ENCODE measurements at regions not wholly inside any gene's neighbourhood (a gene's known extent, or its start where the extent isn't known, plus 50 kb on each side); places are given as distances from the start of the nearest gene placed in this dataset.
"Not testable (repeated sequence)": the region's sequence is repeated elsewhere in the genome, so short reads cannot be mapped to it uniquely, and the experiment has no call there.

DNA sequence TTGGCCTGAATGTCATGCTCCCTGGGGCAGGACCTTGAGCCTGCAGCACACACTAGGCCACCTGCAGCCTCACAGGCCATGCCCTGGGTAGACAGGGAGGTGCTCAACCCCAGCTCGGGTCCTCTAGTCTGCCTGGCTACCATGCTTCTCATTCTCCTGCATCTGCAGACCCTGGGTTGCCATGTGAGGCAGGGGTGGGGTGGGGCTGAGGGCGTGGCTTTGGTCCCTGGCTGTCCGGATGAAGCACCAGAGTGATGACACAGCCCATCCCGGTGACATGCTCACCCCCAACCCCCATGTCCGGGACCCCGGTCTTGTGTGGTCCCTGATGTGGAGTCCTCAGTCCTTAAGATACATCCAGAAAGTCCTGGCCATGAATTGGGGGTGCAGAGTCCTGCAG lies 521.8 kb downstream of the GOLGA6L6 start:
- TF ChIP-seq, protein P1, sequence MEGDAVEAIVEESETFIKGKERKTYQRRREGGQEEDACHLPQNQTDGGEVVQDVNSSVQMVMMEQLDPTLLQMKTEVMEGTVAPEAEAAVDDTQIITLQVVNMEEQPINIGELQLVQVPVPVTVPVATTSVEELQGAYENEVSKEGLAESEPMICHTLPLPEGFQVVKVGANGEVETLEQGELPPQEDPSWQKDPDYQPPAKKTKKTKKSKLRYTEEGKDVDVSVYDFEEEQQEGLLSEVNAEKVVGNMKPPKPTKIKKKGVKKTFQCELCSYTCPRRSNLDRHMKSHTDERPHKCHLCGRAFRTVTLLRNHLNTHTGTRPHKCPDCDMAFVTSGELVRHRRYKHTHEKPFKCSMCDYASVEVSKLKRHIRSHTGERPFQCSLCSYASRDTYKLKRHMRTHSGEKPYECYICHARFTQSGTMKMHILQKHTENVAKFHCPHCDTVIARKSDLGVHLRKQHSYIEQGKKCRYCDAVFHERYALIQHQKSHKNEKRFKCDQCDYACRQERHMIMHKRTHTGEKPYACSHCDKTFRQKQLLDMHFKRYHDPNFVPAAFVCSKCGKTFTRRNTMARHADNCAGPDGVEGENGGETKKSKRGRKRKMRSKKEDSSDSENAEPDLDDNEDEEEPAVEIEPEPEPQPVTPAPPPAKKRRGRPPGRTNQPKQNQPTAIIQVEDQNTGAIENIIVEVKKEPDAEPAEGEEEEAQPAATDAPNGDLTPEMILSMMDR (conservative IDR thresholded peaks at IDR 0.05; ENCODE audit: low read length): not testable (repeated sequence)
- not testable (repeated sequence) for TF ChIP-seq EZH2phosphoT487 (IDR thresholded peaks at IDR 0.05; ENCODE audit: borderline replicate concordance, low read depth, low read length)
